ENCODE measurements at regions not wholly inside any gene's neighbourhood (a gene's known extent, or its start where the extent isn't known, plus 50 kb on each side); places are given as distances from the start of the nearest gene placed in this dataset.

GRCh38 chr6:54002116-54002515 lies 109.1 kb upstream of the MLIP start:
- H3K9me3 ChIP-seq (ENCODE audit: control insufficient read depth, insufficient read depth, low read depth, low read length) = no peaks in the 10 kb centered on the region
- CTCF ChIA-PET = interaction anchor here (0.6 to 7.4 kb wide), 5 partner anchors 9 to 494 kb away, joined by 3 to 57 read pairs (median 6); no protein-coding TSS in a partner anchor
- TF ChIP-seq TRIM28 (IDR thresholded peaks at IDR 0.05; ENCODE audit: borderline replicate concordance, low read length) = no peak
- TF ChIP-seq ZNF248 (tag by site-specific recombination; IDR thresholded peaks at IDR 0.05) = no peak
- TF ChIP-seq ZBTB21 (tag by site-specific recombination; IDR thresholded peaks at IDR 0.05) = no peak
- TF ChIP-seq HOXA7 (CRISPR knock-in tag; IDR thresholded peaks at IDR 0.05; ENCODE audit: borderline replicate concordance) = no peak
- POLR2A ChIA-PET = no interaction called here
- no peaks in the 10 kb centered on the region for H3K36me3 ChIP-seq (ENCODE audit: control insufficient read depth in 2 of 2, insufficient read depth in 1 of 2, low read length in 2 of 2)
- no peaks in the 10 kb centered on the region for H3K4me1 ChIP-seq (ENCODE audit: control insufficient read depth, insufficient read depth, low read length)
- H3K4me3 ChIP-seq (ENCODE audit: low read depth, low read length) = no peak overlapping the region
- H3K27ac ChIP-seq (ENCODE audit: extremely low read depth, low read depth, low read length) = no peak overlapping the region

GRCh38 chr6:54003316-54003715 lies 107.9 kb upstream of the MLIP start:
- H3K4me3 ChIP-seq (ENCODE audit: low read depth, low read length) = no peak overlapping the region
- CTCF ChIA-PET = interaction anchor here (0.6 to 2.6 kb wide), 6 partner anchors 11 to 1254 kb away, joined by 3 to 13 read pairs (median 4); no protein-coding TSS in a partner anchor
- POLR2A ChIA-PET = interaction anchor here (0.7 kb wide), 1 partner anchor 537 kb away, joined by 4 read pairs; no protein-coding TSS in a partner anchor
- no peaks in the 10 kb centered on the region for H3K36me3 ChIP-seq (ENCODE audit: control insufficient read depth in 2 of 2, insufficient read depth in 1 of 2, low read length in 2 of 2)
- no peaks in the 10 kb centered on the region for H3K4me1 ChIP-seq (ENCODE audit: control insufficient read depth, insufficient read depth, low read length)
- no peaks in the 10 kb centered on the region for H3K9me3 ChIP-seq (ENCODE audit: control insufficient read depth, insufficient read depth, low read depth, low read length)
- H3K27ac ChIP-seq (ENCODE audit: extremely low read depth, low read depth, low read length) = no peak overlapping the region
- TF ChIP-seq ZNF223 (tag by site-specific recombination; IDR thresholded peaks at IDR 0.05) = no peak
- TF ChIP-seq ZNF175 (tag by site-specific recombination; IDR thresholded peaks at IDR 0.05) = no peak
- no peak for TF ChIP-seq ZNF416 (tag by site-specific recombination; IDR thresholded peaks at IDR 0.05)
- TF ChIP-seq ZFP37 (tag by site-specific recombination; IDR thresholded peaks at IDR 0.05) = no peak
- no peak for TF ChIP-seq ZNF837 (tag by site-specific recombination; IDR thresholded peaks at IDR 0.05)
- no peak for TF ChIP-seq ZNF324 (tag by site-specific recombination; IDR thresholded peaks at IDR 0.05)
- no peak for TF ChIP-seq SP2 (tag by site-specific recombination; IDR thresholded peaks at IDR 0.05)
- TF ChIP-seq PRDM4 (tag by site-specific recombination; IDR thresholded peaks at IDR 0.05) = no peak
- TF ChIP-seq ZNF544 (tag by site-specific recombination; IDR thresholded peaks at IDR 0.05) = no peak
- no peak for TF ChIP-seq ZNF2 (tag by site-specific recombination; IDR thresholded peaks at IDR 0.05)
- TF ChIP-seq ZBTB6 (tag by site-specific recombination; IDR thresholded peaks at IDR 0.05) = no peak
- no peak for TF ChIP-seq ZSCAN18 (tag by site-specific recombination; IDR thresholded peaks at IDR 0.05)
- no peak for TF ChIP-seq INSM2 (tag by site-specific recombination; IDR thresholded peaks at IDR 0.05)
- no peak for TF ChIP-seq ZNF426 (tag by site-specific recombination; IDR thresholded peaks at IDR 0.05)
- no peak for TF ChIP-seq ZNF580 (tag by site-specific recombination; IDR thresholded peaks at IDR 0.05)
- TF ChIP-seq ZNF600 (tag by site-specific recombination; IDR thresholded peaks at IDR 0.05) = no peak
- no peak for TF ChIP-seq ZBTB1 (tag by site-specific recombination; IDR thresholded peaks at IDR 0.05)
- no peak for TF ChIP-seq ZNF23 (tag by site-specific recombination; IDR thresholded peaks at IDR 0.05; ENCODE audit: borderline replicate concordance)
- TF ChIP-seq ZNF214 (tag by site-specific recombination; IDR thresholded peaks at IDR 0.05; ENCODE audit: borderline replicate concordance) = no peak

All from HEK293 (cell line).